Activated CD4-positive, alpha-beta T cell treated with anti-CD3 and anti-CD28 coated beads, Interleukin-2, amount 50 U/mL, for 24 hours (primary cell): ENCODE measurements at regions not wholly inside any gene's neighbourhood (a gene's known extent, or its start where the extent isn't known, plus 50 kb on each side); places are given as distances from the start of the nearest gene placed in this dataset.
"Not testable (repeated sequence)": the region's sequence is repeated elsewhere in the genome, so short reads cannot be mapped to it uniquely, and the experiment has no call there.

Experiments used
- DNase-seq, 2 donors: peaks; one replicate each; pipeline ENCODE4 v3.0.0-alpha.2; 2020; ENCODE audit warnings: low read depth in 1 of 2, low spot score in 1 of 2

DNA sequence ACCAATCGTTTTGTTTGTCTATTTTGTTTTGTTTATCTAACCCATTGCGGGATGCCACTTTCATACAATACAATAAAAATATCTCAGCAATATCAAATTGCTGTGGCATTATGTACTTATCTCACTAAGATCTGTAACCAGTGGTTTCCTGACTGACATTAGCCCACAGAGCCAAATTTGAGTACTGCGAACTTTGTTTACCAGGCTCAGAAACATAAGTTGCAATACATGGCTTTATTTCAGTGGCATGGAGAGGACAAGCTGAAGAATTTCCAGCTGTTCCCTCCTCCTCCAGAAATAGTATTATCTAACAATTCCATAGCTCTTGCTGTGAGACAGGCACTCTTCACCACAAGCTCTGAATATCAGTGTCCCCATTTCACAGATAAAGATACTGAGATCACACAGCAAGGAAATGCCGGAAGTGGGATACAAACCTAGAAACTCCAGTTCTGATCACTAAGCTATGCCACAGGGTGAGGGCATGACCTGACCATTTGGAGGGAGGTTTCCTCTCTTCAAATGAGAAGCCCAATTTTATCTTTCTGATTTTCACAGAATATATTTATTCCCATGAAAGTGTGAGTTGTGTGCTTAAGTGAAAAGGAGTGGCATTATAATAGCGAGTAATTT lies 469.9 kb upstream of the CBLB start:
- DNase-seq, result no peak

DNA sequence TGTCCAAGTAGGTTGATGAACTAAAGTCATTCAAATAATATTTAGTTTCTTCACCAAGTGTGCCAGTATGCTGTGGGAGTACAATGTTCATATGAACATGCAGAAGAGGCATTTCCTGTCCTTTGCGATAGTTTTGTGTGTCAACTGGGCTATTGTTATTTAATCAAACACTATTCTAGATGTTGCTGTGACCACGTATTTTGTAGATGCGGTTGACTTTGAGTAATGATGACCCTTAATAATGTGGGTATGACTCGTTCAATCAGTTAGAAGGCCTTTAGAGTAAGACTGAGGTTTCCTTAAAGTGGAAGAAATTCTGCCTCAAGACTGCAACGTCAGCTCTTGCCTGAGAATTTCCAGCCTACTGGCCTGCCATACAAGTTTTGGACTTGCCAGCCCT lies 470.7 kb upstream of the CBLB start:
- no peak for DNase-seq

DNA sequence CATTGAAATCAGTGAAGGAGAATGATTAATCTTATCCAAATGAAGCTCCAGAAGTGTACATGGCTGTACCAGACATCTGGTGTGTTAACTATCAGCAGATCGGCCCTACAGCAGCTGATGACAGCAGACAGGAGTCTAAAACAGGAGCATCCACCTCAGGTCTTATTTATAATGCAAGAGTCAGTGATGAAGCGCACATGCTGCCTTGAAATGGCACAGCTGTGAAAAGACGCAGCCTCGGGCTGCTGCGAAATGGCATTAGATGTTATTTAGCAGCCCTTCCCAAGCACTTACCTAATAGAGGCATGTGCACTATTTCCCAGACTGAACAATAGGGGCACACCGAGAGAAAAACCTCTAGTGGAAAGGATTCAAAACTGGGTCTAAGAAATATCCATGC lies 472.3 kb upstream of the CBLB start:
- DNase-seq, result no peak

DNA sequence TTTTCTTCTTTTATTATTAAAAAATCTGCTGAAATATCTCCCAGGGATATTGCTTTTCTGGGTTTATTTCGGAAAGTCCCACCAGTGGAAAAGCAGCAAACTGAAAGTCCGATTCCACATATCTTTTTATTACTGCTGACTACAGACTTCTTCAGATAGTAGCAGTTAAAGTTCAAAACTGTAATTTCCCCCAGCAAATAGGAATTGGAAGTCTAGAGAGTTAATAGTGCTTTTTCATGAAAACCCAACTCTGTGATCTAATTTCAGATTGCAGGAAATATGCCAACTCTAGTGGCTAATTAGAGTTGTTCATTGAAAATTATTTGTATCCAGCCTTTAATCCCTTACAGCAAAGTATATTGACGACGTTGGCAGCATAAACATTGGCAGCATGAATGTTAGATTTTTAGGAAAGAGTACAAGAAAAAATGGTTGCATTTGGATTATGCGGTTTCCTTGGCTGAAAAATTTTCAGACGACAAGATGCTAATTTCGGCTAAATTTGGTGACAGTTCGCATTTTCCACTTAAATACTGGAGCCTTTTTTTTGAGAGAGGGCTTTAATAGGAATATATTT lies 472.9 kb upstream of the CBLB start:
- DNase-seq, result no peak

DNA sequence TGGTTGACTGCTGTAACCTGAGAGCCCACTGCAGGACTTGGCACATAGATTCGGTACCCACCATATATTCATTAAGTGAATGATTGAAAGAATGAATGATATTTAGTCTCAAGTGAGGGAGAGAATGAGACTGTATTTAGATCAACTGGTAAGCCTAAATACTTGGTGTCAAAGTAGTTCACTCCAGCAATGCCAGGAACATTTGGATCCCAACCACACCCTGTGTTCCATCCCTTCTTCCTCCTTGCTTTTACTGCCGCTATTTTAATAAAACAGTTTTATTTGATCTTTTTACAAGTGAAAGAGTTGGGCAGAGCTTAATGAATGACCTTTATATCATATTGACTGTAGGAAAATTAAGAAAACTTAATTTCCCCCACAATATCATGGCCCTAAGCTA lies 473.6 kb upstream of the CBLB start:
- DNase-seq, result no peak

DNA sequence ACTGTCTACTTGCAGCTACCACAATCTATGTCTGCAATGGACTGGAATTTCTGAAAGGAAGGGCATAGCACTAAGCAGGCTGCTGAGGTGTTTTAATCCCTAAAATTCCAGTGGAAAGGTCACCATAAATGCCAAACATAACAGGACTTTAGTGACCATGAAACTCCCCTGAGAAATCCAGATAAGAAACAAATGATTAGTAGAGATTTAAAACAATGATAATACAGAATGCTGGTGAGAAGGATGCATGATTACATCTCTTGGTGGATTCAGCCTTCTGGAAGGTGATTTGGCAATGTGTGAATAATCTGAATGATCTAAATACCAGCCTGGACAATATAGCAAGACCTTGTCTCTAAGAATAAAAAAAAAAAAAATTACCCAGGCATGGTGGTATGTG lies 475.0 kb upstream of the CBLB start:
- DNase-seq, result no peak

DNA sequence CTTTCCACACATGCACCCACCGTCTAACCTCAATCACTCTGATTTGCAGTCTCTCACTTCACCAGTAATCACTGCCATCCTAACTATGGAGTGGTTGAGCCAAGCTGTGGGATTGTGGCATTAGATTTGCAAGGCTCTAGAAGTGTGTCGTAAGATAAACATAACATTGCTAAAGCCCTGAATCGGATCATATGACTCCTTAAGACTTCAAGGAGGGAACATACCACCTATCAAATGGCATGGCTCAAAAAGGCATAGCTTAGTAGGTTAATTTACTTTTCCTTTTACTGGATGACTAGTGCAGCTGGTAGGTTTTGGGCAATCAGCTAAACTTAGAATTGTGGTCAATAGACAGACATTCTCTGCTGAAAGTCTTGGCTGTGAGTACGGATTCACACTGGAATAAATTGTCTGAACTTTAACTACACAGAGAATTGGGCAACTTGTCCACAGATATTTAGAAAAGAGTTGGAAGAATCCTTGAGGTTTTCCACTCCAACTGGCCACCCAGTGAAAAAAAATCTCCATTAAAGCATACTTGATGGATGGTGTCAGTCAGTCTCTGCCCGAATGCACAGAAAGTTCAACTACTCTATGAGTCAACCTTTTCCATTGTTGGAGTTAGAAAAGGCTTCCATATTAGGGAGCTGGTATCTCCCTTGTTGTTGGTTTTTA lies 476.7 kb upstream of the CBLB start:
- no peak for DNase-seq

DNA sequence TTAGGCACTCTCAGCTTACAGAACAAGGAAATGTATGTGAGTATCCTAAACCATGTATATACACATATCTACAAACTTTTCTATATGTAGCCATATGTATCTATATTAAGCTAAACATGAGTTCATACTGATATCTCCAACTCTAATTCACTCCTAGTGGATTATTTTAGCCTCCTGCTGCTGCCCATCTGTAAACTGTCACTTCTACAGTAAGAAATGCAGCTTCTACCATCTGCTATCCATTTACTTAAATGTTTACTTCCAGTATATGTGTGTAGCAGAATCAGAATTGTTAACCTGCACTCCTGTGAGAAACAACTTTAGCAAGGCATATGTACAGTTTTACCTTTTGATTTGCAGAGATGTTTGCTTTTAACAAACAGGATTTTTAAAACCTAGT lies 478.5 kb upstream of the CBLB start:
- DNase-seq, result no peak

DNA sequence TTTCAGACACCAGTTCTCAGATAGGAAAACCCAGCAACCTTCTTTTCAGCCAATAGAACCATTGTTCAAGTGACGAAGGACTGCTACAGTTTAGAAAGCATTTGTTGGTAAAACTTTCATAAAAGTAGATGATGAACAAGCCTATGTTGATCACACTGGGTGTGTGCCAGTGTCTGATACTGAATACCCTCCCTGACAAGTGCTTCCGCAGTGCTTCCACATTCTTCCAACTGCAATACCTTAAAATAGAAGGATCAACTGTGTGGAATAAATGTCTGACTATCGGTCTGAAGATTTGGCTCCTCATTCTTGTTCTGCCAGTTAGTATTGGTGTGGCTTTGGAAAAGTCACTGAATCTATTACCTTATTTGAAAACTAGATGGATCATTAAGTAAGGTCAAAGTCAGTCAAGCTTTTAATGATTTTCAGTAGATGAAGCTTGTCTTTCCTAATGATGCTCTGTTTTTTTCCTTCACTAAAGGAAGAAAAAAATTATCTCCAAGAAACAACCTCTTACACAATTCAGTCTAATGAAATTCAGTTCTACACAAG lies 479.4 kb upstream of the CBLB start:
- no peak for DNase-seq

DNA sequence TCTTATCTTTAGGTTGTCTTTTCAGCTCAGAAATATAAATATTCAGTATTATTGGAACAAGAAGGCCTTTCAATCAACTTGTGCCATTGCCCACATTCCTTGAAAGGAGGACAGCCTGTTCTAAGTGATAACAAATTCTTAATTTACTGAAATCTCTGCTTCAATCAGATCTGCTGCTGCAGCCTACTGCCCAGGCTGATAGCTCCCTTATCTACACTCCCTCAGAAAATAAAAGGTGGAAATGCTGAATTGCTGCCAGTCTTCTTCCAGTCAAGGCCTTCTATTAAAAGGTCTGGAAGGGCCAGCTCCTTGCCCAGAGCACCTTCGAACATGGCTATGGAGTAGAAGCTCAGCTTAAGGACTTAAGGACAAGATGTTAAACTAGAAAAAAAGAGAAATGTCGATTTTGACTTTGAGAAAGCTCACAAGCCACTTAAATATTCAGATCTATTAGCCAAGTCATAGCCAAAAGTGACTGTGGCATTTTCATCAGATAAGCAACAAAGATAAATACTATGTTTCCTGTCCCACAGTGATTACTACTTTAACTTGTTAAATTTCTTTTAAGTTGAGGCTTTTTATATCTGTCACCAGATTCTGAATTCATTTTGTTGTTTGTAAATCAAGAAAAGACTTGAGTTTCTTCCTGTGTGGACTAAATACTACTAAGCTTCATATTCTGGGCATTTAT lies 480.5 kb upstream of the CBLB start:
- DNase-seq, result no peak

DNA sequence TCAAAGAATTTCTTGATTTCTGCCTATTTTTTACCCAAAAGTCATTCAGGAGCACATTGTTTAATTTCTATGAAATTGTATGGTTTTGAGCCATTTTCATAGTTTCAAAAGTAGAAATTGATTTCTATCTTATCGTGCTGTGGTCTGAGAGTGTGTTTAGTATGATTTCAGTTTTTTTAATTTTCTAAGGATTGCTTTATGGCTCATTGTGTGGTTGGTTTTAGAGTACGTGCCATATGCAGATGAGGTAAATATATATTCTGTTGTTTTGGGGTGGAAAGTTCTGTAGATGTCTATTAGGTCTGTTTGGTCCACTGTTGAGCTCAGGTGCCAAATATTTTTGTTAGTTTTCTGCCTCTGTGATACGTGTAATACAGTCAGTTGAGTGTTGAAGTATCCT lies 487.1 kb upstream of the CBLB start:
- no peak for DNase-seq

DNA sequence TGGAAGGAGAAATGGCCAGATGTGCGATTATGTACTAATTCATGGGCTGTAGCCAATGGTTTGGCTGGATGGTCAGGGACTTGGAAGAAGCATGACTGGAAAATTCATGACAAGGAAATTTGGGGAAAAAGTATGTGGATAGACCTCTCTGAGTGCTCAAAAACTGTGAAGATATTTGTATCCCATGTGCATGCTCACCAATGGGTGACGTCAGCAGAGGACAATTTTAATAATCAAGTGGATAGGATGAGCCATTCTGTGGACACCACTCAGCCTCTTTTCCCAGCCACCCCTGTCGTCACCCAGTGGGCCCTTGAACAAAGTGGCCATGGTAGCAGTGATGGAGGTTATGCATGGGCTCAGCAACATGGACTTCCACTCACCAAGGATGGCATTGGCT lies 490.9 kb upstream of the CBLB start:
- no peak for DNase-seq

DNA sequence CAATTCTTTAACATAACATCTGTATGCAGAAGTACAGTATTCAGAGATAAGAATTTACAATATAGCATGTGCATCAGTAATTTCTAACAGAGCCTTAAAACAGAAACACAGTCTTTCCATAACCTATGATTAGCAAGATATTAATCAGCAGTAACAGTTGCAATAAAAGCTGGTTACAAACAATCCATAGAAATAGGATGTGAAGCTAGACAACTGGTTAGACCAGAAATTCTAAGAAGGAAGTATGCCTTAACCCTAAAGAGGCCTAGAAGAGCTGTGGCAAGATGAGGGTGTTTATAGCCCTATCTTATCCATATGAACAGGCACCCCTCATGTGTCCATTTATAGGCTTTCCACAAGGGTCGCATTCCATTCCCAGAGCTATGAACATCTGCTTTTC lies 492.1 kb upstream of the CBLB start:
- DNase-seq, result not testable (repeated sequence)

DNA sequence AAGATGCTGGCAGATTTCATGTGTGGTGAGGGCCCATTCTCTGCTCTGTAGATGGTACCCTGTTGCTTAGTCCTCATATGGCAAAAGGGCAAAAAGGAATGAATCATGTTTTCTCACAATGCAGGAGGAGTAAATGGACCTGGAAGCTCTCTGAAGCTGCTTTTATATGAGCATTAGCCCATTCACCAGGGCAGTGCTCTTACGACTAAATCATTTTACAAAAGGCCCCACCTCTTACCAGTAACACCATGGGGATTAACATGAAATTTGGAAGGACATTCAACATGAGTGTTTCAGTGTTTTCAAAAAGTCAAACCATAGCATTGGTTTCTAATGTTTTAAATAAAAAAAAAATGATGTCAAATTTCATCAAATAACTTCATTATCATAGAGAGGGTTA lies 495.7 kb upstream of the CBLB start:
- no peak for DNase-seq

DNA sequence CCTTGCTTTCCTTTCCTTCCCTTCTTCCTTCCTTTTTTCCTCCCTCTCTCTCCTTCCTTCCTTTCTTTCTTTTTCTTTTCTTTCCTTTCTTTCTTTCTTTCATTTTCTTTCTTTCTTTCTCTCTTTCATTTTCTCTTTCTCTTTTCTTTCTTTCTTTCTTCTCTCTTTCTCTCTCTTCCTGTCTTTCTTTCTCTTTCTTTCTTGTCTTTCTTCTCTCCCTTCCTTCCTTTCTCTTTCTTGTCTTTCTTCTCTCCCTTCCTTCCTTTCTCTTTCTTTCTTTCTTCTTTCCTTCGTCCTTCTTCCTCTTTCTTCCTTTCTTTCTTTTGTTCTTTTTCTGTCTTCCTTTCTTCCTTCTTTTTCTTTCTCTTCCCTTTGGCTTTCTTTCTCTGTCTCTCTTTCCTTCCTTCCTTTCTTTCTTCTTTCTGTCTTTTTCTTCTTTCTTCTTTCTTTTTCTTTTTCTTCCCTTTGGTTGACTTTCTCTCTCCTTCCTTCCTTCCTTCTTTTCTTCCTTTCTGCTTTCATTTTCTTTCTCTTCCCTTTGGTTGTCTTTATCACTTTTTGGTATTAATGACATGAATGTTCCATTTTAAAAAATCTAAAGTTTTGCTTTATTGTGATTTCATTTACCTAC lies 496.4 kb upstream of the CBLB start:
- DNase-seq, result no peak

DNA sequence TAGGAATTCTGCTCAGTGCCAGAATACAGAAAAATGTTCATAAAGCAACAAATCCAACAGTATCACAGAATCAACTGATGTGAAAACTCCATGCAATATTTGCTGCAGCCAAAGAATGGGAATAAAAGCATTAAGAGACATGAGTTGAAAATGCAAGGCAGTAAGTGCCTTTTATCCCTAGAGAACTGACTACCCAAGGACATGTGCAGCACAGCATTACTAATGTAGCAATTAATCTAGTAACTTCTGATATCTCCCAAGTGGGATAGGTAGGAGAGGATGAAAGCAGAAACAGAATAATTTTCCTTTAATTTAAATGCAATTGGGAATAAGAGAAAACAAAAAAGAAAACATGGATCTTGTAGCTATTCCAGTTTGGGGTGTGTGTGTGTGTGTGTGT lies 497.5 kb upstream of the CBLB start:
- DNase-seq, result no peak

DNA sequence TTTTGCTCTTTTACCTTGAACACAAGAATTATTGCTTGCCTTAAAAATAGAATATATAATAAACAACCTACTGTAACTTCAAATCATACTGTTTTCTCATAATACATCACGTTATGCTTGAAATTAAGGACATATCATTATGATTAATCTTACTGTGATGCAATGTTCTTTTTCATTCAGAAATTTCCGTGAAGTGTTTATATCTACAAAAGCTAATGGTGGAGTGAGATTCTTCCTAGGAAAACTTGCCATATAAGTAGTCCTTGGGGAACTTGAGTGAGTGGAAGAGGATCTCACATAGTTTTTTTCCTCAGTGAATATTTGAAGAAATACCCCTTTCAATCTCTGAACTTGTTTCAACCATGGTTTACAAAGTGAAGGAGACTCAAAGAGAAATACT lies 498.7 kb upstream of the CBLB start:
- DNase-seq, result no peak

DNA sequence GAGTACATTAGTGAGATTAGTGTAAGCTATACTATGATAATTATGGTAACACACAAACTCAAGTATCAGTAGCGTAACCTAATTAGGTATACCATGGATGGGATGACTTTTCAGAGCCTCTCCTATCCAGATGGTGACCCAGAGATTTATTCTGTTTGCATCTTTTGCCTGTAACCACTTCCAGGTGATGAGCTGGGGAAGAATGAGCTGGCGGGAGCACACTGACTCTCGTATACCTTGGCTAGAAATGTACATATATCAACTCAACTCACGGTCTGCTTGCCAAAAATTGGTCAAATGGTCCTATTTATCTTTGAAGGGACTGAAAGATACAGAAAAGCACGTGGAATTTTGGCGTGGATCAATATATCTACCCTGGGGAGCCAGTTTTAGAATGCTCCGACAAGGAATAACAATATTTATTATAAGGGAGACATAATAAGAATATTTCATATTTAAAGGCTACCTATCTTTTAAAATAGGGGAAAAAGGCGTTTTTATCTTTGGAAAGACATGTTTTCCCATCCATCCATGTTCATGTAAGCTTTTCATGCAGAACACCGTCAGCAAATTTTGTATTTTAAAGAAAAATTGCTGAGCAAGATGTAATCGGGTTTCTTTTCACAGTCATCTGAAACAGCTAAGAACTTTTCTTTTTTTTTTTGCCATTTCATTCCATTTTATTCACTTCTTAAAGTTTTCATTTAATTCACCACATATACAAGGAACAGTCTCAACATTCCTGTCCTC lies 502.6 kb upstream of the CBLB start:
- DNase-seq, result no peak

DNA sequence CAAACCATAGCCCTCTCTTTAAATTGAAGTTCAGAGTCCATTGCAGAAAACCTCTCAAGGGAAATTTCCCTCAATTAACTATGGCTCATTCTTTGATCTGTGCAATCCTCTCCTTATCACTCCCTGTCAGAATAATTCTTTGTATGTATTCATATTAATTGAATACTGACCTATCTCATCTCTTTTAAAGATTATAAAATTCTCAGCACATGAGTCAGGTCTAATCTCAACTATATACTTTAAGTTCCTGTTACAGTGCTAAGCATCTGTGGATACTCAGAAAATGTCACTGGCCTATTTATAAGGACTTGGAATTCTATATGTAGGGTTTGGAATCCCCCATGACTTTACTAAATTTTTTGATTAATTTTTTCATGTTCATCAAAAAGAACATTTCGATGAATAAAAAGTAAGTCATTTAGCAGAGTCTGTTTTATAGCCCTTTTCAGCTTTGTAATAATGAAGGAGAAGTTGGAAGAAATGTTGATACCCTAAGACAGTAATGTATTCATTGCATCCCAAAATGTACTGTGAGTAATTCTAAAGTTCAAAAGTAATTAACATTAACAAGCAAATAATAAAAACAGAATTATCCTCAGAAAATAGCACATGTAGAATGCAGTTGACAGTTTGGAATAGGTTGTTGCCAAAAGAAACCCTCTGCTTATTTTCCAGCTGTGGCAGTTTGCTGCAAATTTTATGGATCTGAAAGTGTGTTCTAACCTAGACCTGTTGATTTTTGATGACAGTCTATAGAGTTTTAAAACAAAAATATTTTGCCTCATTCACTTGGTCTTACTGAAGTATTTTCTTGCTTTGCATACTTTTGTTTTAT lies 503.4 kb upstream of the CBLB start:
- DNase-seq, result no peak

DNA sequence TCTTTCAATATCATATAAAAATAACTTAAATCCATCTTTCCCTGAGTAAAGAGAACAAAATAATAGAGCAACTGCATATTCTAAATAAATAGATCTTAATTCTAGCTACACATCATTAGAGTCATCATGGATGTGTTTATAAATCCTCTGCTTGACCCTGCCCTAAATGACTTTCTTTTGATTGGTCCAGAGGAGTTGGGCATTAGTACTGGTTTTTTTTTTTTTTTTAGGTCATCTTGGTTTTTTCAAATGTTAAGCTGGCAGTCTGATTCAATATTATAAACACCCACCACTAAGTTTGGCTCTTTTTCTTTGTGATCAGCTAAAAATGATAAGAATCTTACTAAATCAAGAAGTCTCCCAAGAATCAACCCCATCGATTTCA lies 504.0 kb upstream of the CBLB start:
- DNase-seq, result no peak
